Activated T-cell treated with anti-CD3 and anti-CD28 coated beads, Interleukin-2, amount 50 U/mL, for 4 hours (primary cell): ENCODE measurements at regions not wholly inside any gene's neighbourhood (a gene's known extent, or its start where the extent isn't known, plus 50 kb on each side); places are given as distances from the start of the nearest gene placed in this dataset.
"Not testable (repeated sequence)": the region's sequence is repeated elsewhere in the genome, so short reads cannot be mapped to it uniquely, and the experiment has no call there.

Source experiments
- ATAC-seq, 2 donors: fragments of 200-7000 bp; cut with Tn5 transposase; one replicate each; pipeline ENCODE4 v1.10.0; 2021
- DNase-seq: peaks from one replicate; pipeline ENCODE4 v3.0.0-alpha.2; 2020
- H3K27me3 Mint-ChIP-seq: one replicate; pipeline ENCODE4 v1.8.0; 2021; ENCODE audit warnings: low read depth, mixed read lengths
- H3K36me3 Mint-ChIP-seq: one replicate; pipeline ENCODE4 v1.8.0; 2022; ENCODE audit warnings: mixed read lengths; ENCODE audit not compliant: insufficient read depth
- H3K4me1 Mint-ChIP-seq: one replicate; pipeline ENCODE4 v1.8.0; 2021; ENCODE audit warnings: low read depth, mixed read lengths
- H3K4me3 Mint-ChIP-seq: one replicate; pipeline ENCODE4 v1.8.0; 2021; ENCODE audit warnings: mild to moderate bottlenecking, moderate library complexity, mixed read lengths
- H3K9me3 Mint-ChIP-seq: one replicate; pipeline ENCODE4 v1.8.0; 2021; ENCODE audit warnings: mixed read lengths

DNA sequence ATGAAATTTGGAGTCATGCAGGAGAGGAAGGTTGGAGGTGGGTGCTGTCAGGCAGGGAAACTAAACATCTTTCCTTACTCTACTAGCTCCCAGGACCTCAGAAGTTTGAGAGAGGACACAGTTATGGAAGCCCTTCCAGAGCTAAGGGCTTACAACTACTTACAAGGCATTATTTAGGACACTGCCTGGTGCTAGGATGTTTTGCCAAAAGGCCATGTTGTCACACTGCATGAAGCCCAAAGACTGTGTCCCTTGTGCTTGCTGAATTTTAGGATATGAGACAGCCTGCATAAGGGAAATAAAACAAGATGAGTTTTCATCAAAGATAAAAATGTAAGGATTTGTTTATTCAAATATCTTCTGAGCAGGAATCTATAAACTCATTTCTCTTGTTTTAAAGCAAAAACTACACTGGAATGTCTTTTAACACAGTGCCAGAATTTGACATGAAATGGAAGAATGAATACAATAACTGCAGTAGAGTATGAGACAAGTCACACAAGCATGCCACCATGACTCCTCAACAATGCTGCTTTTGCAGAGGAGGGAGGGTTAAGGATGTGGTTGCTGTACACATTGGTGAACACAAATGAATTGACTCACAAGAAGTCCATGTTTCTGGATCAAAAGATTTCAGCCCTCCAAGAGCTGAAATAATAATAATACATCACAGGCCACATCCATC lies 258.4 kb downstream of the SPRY2 start:
- Mint-ChIP-seq H3K9me3 (peaks cover 7% of the 10 kb centered on the region), H3K36me3 (no peaks in the 10 kb centered on the region), H3K4me3 (no peak overlapping the region), H3K27me3 (no peaks in the 10 kb centered on the region), H3K4me1 (no peaks in the 10 kb centered on the region)
- no peak for DNase-seq
- ATAC-seq = no peak

DNA sequence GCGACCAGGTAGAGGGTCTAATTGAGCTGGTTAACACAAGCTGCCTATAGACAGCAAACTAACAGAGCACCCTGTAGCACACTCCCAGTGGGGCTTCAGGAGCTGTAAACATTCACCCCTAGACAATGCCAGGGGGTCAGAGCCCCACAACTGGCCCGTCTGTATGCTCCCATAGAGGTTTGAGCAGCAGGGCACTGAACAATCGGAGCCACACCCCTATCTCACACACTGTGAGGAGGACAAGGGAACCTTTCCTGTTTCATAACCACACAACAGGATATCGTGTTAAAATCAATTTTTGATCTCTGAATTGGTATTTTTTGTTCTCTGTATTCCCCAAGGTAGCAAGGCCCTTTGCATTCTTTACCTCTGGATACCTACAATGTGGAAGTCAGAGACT lies 266.1 kb downstream of the SPRY2 start:
- no peak overlapping the region for H3K4me3 Mint-ChIP-seq
- H3K27me3 Mint-ChIP-seq = no peaks in the 10 kb centered on the region
- no peaks in the 10 kb centered on the region for H3K4me1 Mint-ChIP-seq
- H3K36me3 Mint-ChIP-seq = no peaks in the 10 kb centered on the region
- ATAC-seq (no peak), DNase-seq (no peak)
- peaks cover 27% of the 10 kb centered on the region for H3K9me3 Mint-ChIP-seq

DNA sequence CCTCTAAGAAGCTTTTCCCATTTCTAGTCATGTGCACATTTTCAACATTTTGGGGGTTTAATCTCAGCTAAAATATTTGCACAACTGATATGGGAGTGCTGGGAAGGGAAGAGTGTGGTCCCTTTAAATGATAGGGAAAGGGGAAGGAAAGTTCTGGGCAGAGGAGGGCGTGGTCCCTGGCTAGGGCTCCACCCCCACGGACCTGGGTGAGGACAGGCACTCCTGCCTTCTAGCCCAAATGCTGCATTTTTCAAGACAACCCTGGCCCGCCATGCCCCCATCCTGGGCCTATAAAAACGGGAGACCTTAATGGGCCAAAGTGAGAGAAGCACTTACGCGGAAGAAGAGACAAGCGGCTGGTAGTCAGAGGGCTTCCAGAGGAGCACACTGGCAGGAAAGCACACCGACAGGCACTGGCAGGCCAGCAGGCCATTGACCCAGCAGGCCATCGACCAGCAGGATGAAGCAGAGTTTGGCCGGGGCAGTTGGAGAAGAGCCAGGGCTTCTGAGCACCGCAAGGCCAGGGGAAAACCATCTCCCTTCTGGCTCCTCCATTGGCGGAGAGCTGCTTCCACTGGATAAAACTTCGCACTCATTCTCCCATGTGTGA lies 266.7 kb downstream of the SPRY2 start:
- ATAC-seq (no peak), DNase-seq (no peak)
- no peaks in the 10 kb centered on the region for H3K4me1 Mint-ChIP-seq
- no peak overlapping the region for H3K4me3 Mint-ChIP-seq
- peaks cover 27% of the 10 kb centered on the region for H3K9me3 Mint-ChIP-seq
- H3K27me3 Mint-ChIP-seq = no peaks in the 10 kb centered on the region
- no peaks in the 10 kb centered on the region for H3K36me3 Mint-ChIP-seq

DNA sequence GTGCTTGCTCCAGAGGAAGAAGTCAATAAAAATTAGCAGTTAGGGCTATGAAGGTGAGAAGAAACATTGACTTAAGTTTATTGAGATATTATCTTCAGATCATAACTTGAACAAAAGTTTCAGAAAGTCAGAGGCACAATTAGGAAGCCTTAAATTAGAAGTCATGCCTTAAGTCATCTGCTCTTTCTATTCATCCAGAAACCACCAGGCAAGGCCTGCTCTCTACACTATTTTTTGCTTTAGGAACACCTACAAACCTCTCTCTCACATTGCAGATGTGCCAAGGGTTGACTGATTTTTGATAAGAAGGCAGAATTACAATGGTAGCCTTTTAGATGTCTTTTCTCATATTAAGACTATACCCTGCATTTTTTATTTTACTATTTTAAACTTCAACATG lies 268.7 kb downstream of the SPRY2 start:
- ATAC-seq (no peak), DNase-seq (no peak)
- no peaks in the 10 kb centered on the region for H3K36me3 Mint-ChIP-seq
- no peaks in the 10 kb centered on the region for H3K27me3 Mint-ChIP-seq
- H3K4me3 Mint-ChIP-seq = no peak overlapping the region
- H3K9me3 Mint-ChIP-seq = peaks cover 21% of the 10 kb centered on the region
- H3K4me1 Mint-ChIP-seq = no peaks in the 10 kb centered on the region

DNA sequence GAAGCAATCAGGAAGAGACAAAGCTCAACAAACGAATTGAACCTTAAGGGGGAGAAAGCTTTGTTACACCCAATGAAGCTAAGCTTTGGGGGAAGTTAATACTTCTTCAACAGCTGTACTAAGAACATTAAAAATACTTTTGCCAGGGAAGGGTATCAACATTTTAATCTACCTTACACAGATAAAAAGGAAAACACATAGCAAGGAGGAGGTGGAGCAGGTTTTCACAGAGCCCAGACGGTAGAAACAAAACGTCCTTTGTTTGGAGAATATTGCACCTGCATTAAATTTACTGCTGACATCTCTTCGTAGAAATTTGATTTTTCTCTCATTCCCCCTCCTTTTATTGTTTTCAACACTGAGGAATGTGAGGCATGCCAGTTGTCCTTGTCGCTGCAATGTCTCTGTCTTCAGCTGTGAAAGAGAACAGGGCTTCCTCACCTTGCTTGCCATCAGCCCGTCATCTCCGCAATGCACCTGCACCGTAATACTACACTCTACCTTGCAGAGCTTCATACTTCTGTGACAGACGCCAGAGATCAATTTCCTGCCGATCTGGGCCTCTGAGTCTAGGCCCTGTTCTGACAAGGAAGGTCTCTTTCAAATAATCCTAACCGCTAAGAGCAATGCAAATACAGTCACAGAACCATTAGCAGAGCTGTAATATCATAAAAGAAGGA lies 270.8 kb downstream of the SPRY2 start:
- no peaks in the 10 kb centered on the region for H3K4me1 Mint-ChIP-seq
- no peaks in the 10 kb centered on the region for H3K27me3 Mint-ChIP-seq
- no peaks in the 10 kb centered on the region for H3K36me3 Mint-ChIP-seq
- no peak overlapping the region for H3K4me3 Mint-ChIP-seq
- DNase-seq = no peak
- ATAC-seq = no peak
- H3K9me3 Mint-ChIP-seq = peaks cover 13% of the 10 kb centered on the region

DNA sequence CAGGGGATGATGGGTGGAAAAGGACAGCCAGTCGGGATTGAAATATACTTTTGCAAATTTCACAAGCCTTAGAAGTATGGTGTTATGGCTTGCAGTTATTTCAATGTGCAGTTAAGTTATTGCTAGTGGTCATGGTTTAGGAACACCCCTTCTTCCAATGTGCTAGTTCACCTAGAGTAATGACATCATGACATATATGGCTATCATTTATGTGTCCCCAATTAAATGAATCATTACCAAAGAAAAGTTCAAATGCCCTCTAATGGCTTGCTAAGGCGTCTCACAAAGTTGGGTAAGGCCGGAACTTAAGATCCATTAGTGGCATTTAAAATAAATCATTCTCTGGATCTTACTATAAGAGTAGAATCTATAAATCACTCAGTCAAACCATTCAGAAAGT lies 271.6 kb downstream of the SPRY2 start:
- Mint-ChIP-seq H3K9me3 (peaks cover 13% of the 10 kb centered on the region), H3K36me3 (no peaks in the 10 kb centered on the region), H3K4me3 (no peak overlapping the region), H3K4me1 (no peaks in the 10 kb centered on the region), H3K27me3 (no peaks in the 10 kb centered on the region)
- ATAC-seq (no peak), DNase-seq (no peak)

DNA sequence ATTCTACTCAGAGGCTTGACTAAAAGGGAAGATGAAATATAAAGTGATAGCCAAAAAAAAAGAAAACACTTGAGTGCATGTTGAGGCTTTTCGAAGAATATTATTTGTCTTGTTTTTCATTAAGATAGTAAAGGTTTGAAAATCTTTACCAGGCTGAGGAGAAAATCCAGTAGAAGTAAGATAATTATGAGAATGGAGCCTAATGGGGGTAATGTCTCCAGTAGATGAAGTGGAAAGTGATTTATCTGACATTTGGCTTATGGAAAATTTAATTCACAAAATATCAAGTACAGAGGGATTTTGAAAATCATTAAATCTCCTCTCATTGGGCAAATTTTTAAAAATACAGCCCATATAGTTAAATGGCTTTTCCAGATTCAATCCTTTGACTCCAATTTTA lies 274.9 kb downstream of the SPRY2 start:
- Mint-ChIP-seq H3K36me3 (no peaks in the 10 kb centered on the region), H3K4me1 (no peaks in the 10 kb centered on the region), H3K27me3 (no peaks in the 10 kb centered on the region), H3K4me3 (no peak overlapping the region), H3K9me3 (peaks cover 6% of the 10 kb centered on the region)
- no peak for ATAC-seq
- no peak for DNase-seq

DNA sequence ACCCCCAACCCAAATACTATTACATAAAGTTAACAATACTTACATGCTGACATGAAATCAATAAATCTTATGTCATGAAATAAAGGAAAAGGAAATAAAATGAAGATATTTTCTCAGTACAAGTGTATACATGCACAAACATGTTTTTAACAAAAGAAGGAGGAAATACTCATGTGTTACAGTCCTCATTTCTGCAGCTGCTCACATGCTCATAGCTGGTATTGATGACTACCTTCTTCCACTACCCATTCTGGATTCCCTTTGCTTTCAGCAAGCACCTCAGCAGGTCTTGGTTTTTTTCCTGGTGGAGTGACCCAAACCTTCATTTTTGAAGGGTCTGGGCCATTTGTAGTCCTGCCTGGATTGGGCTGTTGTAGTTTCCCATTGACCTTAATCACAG lies 278.5 kb downstream of the SPRY2 start:
- H3K9me3 Mint-ChIP-seq, H3K4me1 Mint-ChIP-seq, H3K27me3 Mint-ChIP-seq, H3K4me3 Mint-ChIP-seq, DNase-seq, ATAC-seq, H3K36me3 Mint-ChIP-seq: not testable (repeated sequence)

DNA sequence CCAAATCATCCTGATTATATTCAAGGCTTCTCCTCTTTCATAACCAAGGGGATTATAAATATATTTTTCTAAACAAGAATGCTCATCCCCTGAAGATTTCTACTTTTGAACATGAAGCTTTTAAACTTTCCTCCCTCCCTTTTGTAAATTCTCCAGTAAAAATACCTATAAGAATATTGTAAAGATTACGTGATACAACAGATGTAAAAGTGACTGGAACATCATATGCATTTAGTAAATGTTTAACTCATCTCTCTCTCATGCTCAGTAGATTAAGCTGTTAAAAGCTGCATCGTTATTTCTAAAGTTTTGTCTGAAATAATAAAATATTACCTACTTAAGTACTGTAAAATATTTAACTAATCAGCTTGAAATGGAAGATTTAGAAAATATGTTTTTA lies 281.1 kb downstream of the SPRY2 start:
- ATAC-seq (no peak), DNase-seq (no peak)
- Mint-ChIP-seq H3K27me3 (no peaks in the 10 kb centered on the region), H3K4me3 (no peak overlapping the region), H3K9me3 (peaks cover 4% of the 10 kb centered on the region), H3K36me3 (no peaks in the 10 kb centered on the region), H3K4me1 (no peaks in the 10 kb centered on the region)

DNA sequence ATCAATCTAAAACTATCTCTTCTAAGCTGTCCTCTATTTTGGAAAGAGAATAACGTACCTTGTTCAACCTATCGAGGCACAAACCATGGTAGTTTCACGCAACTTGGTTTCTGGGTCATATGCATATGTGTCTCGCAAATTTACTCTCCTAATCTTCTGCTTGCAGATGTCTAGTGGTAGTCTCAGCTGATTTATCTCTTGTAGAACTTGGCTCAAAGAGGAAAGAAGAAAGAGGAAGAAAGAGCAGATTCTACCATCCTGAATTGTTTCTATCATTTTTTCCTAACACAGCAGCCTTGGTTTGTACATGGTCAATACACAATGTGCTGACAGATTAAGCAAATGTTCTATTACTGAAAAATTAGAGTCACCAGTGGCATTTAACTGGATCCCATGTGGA lies 282.3 kb downstream of the SPRY2 start:
- H3K4me3 Mint-ChIP-seq = no peak overlapping the region
- ATAC-seq = no peak
- no peaks in the 10 kb centered on the region for H3K36me3 Mint-ChIP-seq
- no peak for DNase-seq
- no peaks in the 10 kb centered on the region for H3K4me1 Mint-ChIP-seq
- H3K9me3 Mint-ChIP-seq = peaks cover 4% of the 10 kb centered on the region
- no peaks in the 10 kb centered on the region for H3K27me3 Mint-ChIP-seq

DNA sequence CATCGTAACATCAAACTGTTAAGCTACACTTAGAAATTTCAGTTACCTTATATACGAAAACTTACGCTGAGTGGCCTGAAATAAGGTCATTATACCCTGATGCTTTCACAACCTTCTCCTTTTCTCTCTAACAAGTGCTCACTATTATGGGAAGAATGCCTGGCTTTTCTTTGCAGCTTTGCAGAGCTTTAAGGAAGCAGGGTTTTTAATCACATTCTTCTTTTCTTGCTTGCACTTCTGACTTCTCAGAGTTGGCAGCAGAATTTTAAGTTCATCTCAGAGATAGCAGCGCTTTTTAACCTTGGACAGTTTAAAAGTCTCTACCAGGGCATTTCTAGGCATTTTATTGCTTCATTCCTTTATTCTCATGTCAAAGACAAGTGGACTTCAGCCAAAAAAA lies 285.1 kb downstream of the SPRY2 start:
- Mint-ChIP-seq H3K9me3 (no peaks in the 10 kb centered on the region), H3K4me1 (no peaks in the 10 kb centered on the region), H3K4me3 (no peak overlapping the region), H3K36me3 (no peaks in the 10 kb centered on the region), H3K27me3 (peaks cover 4% of the 10 kb centered on the region)
- ATAC-seq = no peak
- DNase-seq = no peak

DNA sequence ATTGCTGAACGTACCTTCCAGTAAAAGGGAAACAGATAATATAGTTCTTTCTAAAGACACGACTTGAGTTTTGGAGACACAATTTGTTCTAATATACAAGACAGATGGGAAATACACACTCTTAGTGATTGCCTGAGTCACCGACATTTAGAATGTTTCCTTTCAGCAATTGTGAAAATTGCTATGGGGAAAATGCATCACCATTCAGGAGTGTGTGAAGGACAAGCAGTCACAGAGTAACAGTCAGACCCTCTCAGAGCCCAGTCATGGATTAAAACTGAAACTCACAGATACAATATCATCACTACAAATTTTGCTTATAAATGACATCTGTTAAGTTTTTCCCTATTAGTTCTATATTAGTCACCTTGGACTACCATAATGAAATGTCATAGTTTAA lies 286.1 kb downstream of the SPRY2 start:
- no peak for DNase-seq
- Mint-ChIP-seq H3K4me3 (no peak overlapping the region), H3K36me3 (no peaks in the 10 kb centered on the region), H3K27me3 (peaks cover 4% of the 10 kb centered on the region), H3K9me3 (no peaks in the 10 kb centered on the region), H3K4me1 (peaks cover 2% of the 10 kb centered on the region)
- ATAC-seq = peak; percentile 77 to 81

DNA sequence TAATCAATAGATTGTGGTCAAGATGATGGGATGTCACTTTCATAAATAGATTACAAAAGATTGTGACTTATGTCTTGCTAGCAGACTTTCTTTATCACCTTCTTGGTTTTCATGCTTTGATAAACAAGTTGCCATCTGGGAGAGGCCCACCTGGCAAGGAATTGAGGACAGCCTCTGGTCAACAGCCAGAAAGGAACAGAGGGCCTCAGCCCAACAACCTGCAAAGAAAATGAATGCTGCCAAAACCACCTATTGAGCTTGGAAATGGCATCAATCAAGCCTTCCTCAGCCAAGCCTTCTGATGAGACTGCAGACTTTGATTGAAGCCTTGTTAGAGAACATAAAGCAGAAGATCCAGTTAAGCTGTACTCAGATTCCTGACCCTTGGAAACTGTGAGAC lies 288.6 kb downstream of the SPRY2 start:
- peaks cover 4% of the 10 kb centered on the region for H3K27me3 Mint-ChIP-seq
- no peaks in the 10 kb centered on the region for H3K9me3 Mint-ChIP-seq

DNA sequence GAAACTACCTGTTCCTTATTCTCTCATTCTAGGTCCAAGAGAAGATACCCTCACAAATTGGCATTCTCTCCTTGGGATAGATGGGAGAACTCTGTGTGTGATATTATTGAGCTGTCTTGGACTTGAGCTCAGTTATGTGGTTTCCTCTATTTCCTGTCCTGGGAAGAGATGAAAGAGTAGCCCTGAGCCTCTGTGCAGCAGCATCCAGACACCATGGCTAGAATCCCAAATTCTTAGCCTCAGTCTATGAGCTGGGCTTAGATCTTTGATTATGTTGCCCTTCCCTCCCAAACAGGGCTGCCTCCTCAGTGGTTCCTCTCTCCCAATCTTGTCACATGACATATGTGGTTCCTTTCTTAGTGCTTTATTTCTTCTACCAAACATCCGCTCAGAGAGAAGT lies 290.7 kb downstream of the SPRY2 start:
- DNase-seq (no peak), ATAC-seq (no peak)
- H3K27me3 Mint-ChIP-seq = peaks cover 4% of the 10 kb centered on the region
- peaks cover 11% of the 10 kb centered on the region for H3K4me1 Mint-ChIP-seq
- peaks cover 3% of the 10 kb centered on the region for H3K9me3 Mint-ChIP-seq
- H3K36me3 Mint-ChIP-seq = no peaks in the 10 kb centered on the region
- no peak overlapping the region for H3K4me3 Mint-ChIP-seq

More for the DNA sequence above, 288.6 kb downstream of the SPRY2 start:
- ATAC-seq (no peak), DNase-seq (no peak)
- Mint-ChIP-seq H3K36me3 (no peaks in the 10 kb centered on the region), H3K4me1 (peaks cover 11% of the 10 kb centered on the region), H3K4me3 (no peak overlapping the region)

DNA sequence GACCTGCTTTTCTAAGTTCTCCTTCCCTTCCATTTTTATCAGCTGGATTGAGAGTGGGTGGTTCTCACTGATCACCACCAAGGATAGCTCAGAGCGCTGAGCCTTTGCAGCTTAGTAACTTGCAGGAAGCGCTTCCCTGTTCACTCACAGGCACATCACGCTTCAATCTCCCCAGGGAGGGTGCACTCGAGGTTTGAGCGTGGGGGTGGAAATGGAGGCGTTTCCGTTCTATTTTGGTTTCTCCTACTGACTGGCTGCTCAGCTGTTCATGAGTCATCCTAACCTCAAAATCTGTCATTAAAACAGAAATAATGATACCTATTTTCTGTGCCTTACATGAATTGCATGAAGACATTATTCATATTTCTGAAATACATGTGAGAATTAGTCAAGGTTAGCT lies 292.1 kb downstream of the SPRY2 start:
- no peaks in the 10 kb centered on the region for H3K36me3 Mint-ChIP-seq
- peaks cover 4% of the 10 kb centered on the region for H3K27me3 Mint-ChIP-seq
- ATAC-seq (peak; percentile 88 to 97), DNase-seq (peak; percentile 19)
- H3K4me3 Mint-ChIP-seq = no peak overlapping the region
- peaks cover 4% of the 10 kb centered on the region for H3K9me3 Mint-ChIP-seq
- peaks cover 11% of the 10 kb centered on the region for H3K4me1 Mint-ChIP-seq
